IMR-90 (cell line): ENCODE measurements at regions not wholly inside any gene's neighbourhood (a gene's known extent, or its start where the extent isn't known, plus 50 kb on each side); places are given as distances from the start of the nearest gene placed in this dataset.

Experiments used
- ATAC-seq: fragments of 200-7000 bp; cut with Tn5 transposase; 2 replicates; pipeline ENCODE4 v1.9.1; 2020; ENCODE audit warnings: low read depth, mild to moderate bottlenecking, moderate library complexity
- BruUV-seq: library from RNA; stranded (reverse); fragments of 400-500 nt; replicated peaks from 2 replicates; lab custom pipeline; 2021; lab: Mats Ljungman, UMichigan
- CTCF ChIA-PET: fragments of 300-600 bp; formaldehyde crosslinking; extraction: SDS; loops from one replicate; lab custom pipeline; 2021; ENCODE audit warnings: antibody characterized with exemption; lab: Yijun Ruan, JAX
- POLR2A ChIA-PET: fragments of 300-600 bp; sonication (Branson Sonifier 250); formaldehyde crosslinking; loops from one replicate; lab custom pipeline; 2022; ENCODE audit warnings: antibody characterized with exemption; ENCODE audit not compliant: unreplicated experiment; lab: Charles Lee
- DNase-seq: peaks from one replicate; pipeline ENCODE4 v3.0.0; 2013
- H2AFZ ChIP-seq: replicated peaks from 2 replicates; pipeline ENCODE3; 2013; ENCODE audit warnings: low read length, mild to moderate bottlenecking; ENCODE audit not compliant: poor library complexity
- H2AK5ac ChIP-seq: 2 replicates; pipeline ENCODE4 v1.6.1; 2013; ENCODE audit warnings: low read depth, low read length, inconsistent platforms
- H2AK9ac ChIP-seq: replicated peaks from 2 replicates; pipeline ENCODE3; 2013; ENCODE audit warnings: mild to moderate bottlenecking, low read depth, low read length, moderate library complexity; ENCODE audit not compliant: poor library complexity
- H2BK120ac ChIP-seq: 2 replicates; pipeline ENCODE4 v1.6.1; 2013; ENCODE audit warnings: low read depth, low read length, inconsistent platforms
- H2BK15ac ChIP-seq: 3 replicates; pipeline ENCODE4 v1.6.1; 2013; ENCODE audit warnings: low read depth, low read length, inconsistent platforms
- H2BK20ac ChIP-seq: 2 replicates; pipeline ENCODE4 v1.6.1; 2013; ENCODE audit warnings: low read depth, mild to moderate bottlenecking, inconsistent platforms, low read length, moderate library complexity
- H2BK5ac ChIP-seq: 2 replicates; pipeline ENCODE4 v1.6.1; 2013; ENCODE audit warnings: mild to moderate bottlenecking, low read depth, low read length, inconsistent platforms; ENCODE audit not compliant: poor library complexity, severe bottlenecking
- H3K14ac ChIP-seq: replicated peaks from 2 replicates; pipeline ENCODE4 v1.6.1; 2013; ENCODE audit warnings: low read depth, low read length, inconsistent platforms
- H3K18ac ChIP-seq: 2 replicates; pipeline ENCODE4 v1.6.1; 2013; ENCODE audit warnings: low read depth, low read length, control low read depth
- H3K23ac ChIP-seq: 2 replicates; pipeline ENCODE4 v1.6.1; 2013; ENCODE audit warnings: low read depth, low read length, inconsistent platforms
- H3K27ac ChIP-seq: 2 replicates; pipeline ENCODE4 v1.5.1; 2013; ENCODE audit warnings: mild to moderate bottlenecking, control low read depth, low read length; ENCODE audit not compliant: insufficient read depth
- H3K27me3 ChIP-seq: 2 replicates; pipeline ENCODE4 v1.6.1; 2013; ENCODE audit warnings: low read length; ENCODE audit not compliant: control insufficient read depth, insufficient read depth
- H3K36me3 ChIP-seq: 2 replicates; pipeline ENCODE4 v1.6.1; 2013; ENCODE audit warnings: low read length, mixed read lengths; ENCODE audit not compliant: control insufficient read depth, insufficient read depth
- H3K4ac ChIP-seq: 2 replicates; pipeline ENCODE4 v1.6.1; 2013; ENCODE audit warnings: low read depth, low read length, inconsistent platforms
- H3K4me1 ChIP-seq: 2 replicates; pipeline ENCODE4 v1.6.1; 2013; ENCODE audit warnings: low read length, mixed read lengths; ENCODE audit not compliant: control insufficient read depth, insufficient read depth
- H3K4me2 ChIP-seq: 2 replicates; pipeline ENCODE4 v1.6.1; 2013; ENCODE audit warnings: low read depth, mild to moderate bottlenecking, control low read depth, low read length, moderate library complexity
- H3K4me3 ChIP-seq: 2 replicates; pipeline ENCODE4 v1.5.1; 2013; ENCODE audit warnings: low read depth, mild to moderate bottlenecking, control low read depth, low read length, moderate library complexity; ENCODE audit not compliant: insufficient read depth
- H3K56ac ChIP-seq: 2 replicates; pipeline ENCODE4 v1.6.1; 2013; ENCODE audit warnings: low read length, inconsistent platforms; ENCODE audit not compliant: insufficient read depth; ENCODE audit errors: extremely low read depth
- H3K79me1 ChIP-seq, 2 experiments: 2 replicates each; pipeline ENCODE4 v1.6.1; 2013; ENCODE audit warnings: low read length in 2 of 2, inconsistent platforms in 1 of 2, low read depth in 1 of 2
- H3K9ac ChIP-seq: 2 replicates; pipeline ENCODE4 v1.6.1; 2013; ENCODE audit warnings: low read depth, low read length, control low read depth
- H3K9me1 ChIP-seq: 2 replicates; pipeline ENCODE4 v1.6.1; 2013; ENCODE audit warnings: low read length, inconsistent platforms; ENCODE audit not compliant: insufficient read depth
- H3K9me3 ChIP-seq: 2 replicates; pipeline ENCODE4 v1.6.1; 2013; ENCODE audit warnings: low read length; ENCODE audit not compliant: control insufficient read depth, insufficient read depth
- H4K20me1 ChIP-seq: 2 replicates; pipeline ENCODE4 v1.6.1; 2013; ENCODE audit warnings: low read length, inconsistent platforms; ENCODE audit not compliant: insufficient read depth
- H4K5ac ChIP-seq: 2 replicates; pipeline ENCODE4 v1.6.1; 2013; ENCODE audit warnings: mild to moderate bottlenecking, low read depth, low read length, control low read depth
- H4K8ac ChIP-seq, 2 experiments: 2 replicates each; pipeline ENCODE4 v1.6.1; 2013; ENCODE audit warnings: low read depth in 2 of 2, low read length in 2 of 2, control low read depth in 1 of 2, inconsistent platforms in 1 of 2
- H4K91ac ChIP-seq: 2 replicates; pipeline ENCODE4 v1.6.1; 2013; ENCODE audit warnings: low read depth, low read length, inconsistent platforms; ENCODE audit not compliant: insufficient read depth
- BHLHE40 ChIP-seq: fragments of 150-350 bp; IDR thresholded peaks from 2 replicates; pipeline ENCODE4 v1.6.1; 2016; ENCODE audit warnings: mild to moderate bottlenecking, low read depth, low read length
- CEBPB ChIP-seq: IDR thresholded peaks from 2 replicates; pipeline ENCODE4 v1.6.1; 2012; ENCODE audit warnings: low read depth, low read length, improper control_type of control experiment
- FOS ChIP-seq: fragments of 150-350 bp; IDR thresholded peaks from 2 replicates; pipeline ENCODE4 v1.6.1; 2016; ENCODE audit warnings: low read depth, low read length
- MAFK ChIP-seq: IDR thresholded peaks from 2 replicates; pipeline ENCODE4 v1.6.1; 2012; ENCODE audit warnings: low read depth, low read length, improper control_type of control experiment
- MAZ ChIP-seq: IDR thresholded peaks from 2 replicates; pipeline ENCODE4 v1.6.1; 2012; ENCODE audit warnings: low read depth, mild to moderate bottlenecking, low read length, improper control_type of control experiment, moderate library complexity, borderline replicate concordance
- MXI1 ChIP-seq: IDR thresholded peaks from 2 replicates; pipeline ENCODE4 v1.6.1; 2012; ENCODE audit warnings: low read depth, mild to moderate bottlenecking, low read length, moderate library complexity, borderline replicate concordance
- NFE2L2 ChIP-seq: fragments of 150-350 bp; IDR thresholded peaks from 2 replicates; pipeline ENCODE4 v1.6.1; 2016; ENCODE audit warnings: low read depth, mild to moderate bottlenecking, low read length
- RAD21 ChIP-seq: IDR thresholded peaks from 2 replicates; pipeline ENCODE4 v1.6.1; 2012; ENCODE audit warnings: low read length, improper control_type of control experiment
- RCOR1 ChIP-seq: IDR thresholded peaks from 2 replicates; pipeline ENCODE4 v1.6.1; 2012; ENCODE audit warnings: mild to moderate bottlenecking, low read length, improper control_type of control experiment; ENCODE audit not compliant: insufficient replicate concordance
- RFX5 ChIP-seq: IDR thresholded peaks from 2 replicates; pipeline ENCODE4 v1.8.0; 2012; ENCODE audit warnings: low read depth, mild to moderate bottlenecking, low read length, moderate library complexity
- SMC3 ChIP-seq: fragments of 150-350 bp; IDR thresholded peaks from 2 replicates; pipeline ENCODE4 v1.6.1; 2016; ENCODE audit warnings: low read depth, mild to moderate bottlenecking, antibody characterized with exemption, low read length, moderate library complexity
- WGBS, 2 experiments: methylation state at CpG; one replicate each; pipeline versions ENCODE4 v1.1.5 to v1.1.7; 2013; ENCODE audit warnings: missing lambda C conversion rate in 2 of 2; ENCODE audit not compliant: insufficient read length in 1 of 2; ENCODE audit errors: extremely low coverage in 2 of 2; 5-methylcytosine and 5-hydroxymethylcytosine counted together
- dilution Hi-C: fragments of 300-500 bp; cut with HindIII; formaldehyde crosslinking; loops from one replicate; pipeline ENCODE4 v1.14.3; 2018; ENCODE audit warnings: low sequenced_read_pairs; ENCODE audit not compliant: unreplicated experiment
- in situ Hi-C: fragments of 300-500 bp; cut with MboI; formaldehyde crosslinking; loops from 3 replicates; pipeline ENCODE4 v1.14.3; 2019; ENCODE audit warnings: low sequenced_read_pairs, inconsistent platforms, mixed read lengths
- intact Hi-C: fragments of 100-400 bp; cut with micrococcal nuclease; formaldehyde crosslinking; loops from 2 replicates; pipeline ENCODE4 v1.10.0; 2022
- TF ChIP-seq, protein P1 (sequence below): conservative IDR thresholded peaks from 2 replicates; pipeline ENCODE4 v1.5.1; 2012; ENCODE audit warnings: mild to moderate bottlenecking, low read depth, low read length, improper control_type of control experiment
- TF ChIP-seq, protein P2 (sequence below): fragments of 150-350 bp; IDR thresholded peaks from 2 replicates; pipeline ENCODE4 v1.6.1; 2017; ENCODE audit warnings: mild to moderate bottlenecking, antibody characterized with exemption, low read length, low read depth
- TF ChIP-seq, protein P3 (sequence below): fragments of 150-350 bp; IDR thresholded peaks from 2 replicates; pipeline ENCODE4 v1.6.1; 2016; ENCODE audit warnings: low read depth, mild to moderate bottlenecking, low read length, moderate library complexity, borderline replicate concordance

DNA sequence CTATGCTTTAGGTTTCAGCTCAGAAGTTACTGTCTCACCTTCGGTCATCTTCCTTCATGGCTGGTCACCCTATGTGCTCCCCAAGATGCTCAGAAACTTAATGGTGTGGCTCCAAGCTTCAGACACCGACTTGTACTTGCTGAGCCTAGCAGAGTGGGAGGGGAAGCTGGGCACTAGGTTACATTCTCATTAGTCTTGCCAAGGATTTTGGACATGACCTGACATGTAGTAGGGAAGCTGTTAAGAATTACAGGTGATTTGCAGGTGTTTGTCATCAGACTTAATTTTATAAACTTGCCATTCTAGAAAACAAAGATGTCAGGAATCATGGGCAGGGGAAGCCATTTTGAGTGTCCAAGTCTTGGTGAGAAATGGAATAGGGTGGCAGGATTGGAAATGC, 72.4 kb downstream of the CCNG2 start:
- dilution Hi-C loops: no loop called here
- whole genome bisulfite sequencing, 2 experiments: 25% methylated on average over 2 of the region's 2 CpGs; no CpG with 5 or more reads in 1 of the 2 experiments
- no peak overlapping the region for H4K91ac ChIP-seq
- H3K4me3 ChIP-seq: no peak overlapping the region
- no peaks in the 10 kb centered on the region for H4K20me1 ChIP-seq
- H3K18ac ChIP-seq: no peak overlapping the region
- CTCF ChIA-PET: no interaction called here
- TF ChIP-seq, protein P1, sequence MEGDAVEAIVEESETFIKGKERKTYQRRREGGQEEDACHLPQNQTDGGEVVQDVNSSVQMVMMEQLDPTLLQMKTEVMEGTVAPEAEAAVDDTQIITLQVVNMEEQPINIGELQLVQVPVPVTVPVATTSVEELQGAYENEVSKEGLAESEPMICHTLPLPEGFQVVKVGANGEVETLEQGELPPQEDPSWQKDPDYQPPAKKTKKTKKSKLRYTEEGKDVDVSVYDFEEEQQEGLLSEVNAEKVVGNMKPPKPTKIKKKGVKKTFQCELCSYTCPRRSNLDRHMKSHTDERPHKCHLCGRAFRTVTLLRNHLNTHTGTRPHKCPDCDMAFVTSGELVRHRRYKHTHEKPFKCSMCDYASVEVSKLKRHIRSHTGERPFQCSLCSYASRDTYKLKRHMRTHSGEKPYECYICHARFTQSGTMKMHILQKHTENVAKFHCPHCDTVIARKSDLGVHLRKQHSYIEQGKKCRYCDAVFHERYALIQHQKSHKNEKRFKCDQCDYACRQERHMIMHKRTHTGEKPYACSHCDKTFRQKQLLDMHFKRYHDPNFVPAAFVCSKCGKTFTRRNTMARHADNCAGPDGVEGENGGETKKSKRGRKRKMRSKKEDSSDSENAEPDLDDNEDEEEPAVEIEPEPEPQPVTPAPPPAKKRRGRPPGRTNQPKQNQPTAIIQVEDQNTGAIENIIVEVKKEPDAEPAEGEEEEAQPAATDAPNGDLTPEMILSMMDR: no peak
- TF ChIP-seq, protein P2, sequence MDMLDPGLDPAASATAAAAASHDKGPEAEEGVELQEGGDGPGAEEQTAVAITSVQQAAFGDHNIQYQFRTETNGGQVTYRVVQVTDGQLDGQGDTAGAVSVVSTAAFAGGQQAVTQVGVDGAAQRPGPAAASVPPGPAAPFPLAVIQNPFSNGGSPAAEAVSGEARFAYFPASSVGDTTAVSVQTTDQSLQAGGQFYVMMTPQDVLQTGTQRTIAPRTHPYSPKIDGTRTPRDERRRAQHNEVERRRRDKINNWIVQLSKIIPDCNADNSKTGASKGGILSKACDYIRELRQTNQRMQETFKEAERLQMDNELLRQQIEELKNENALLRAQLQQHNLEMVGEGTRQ: no peak
- TF ChIP-seq RAD21 (no peak), MXI1 (no peak), FOS (no peak), RCOR1 (no peak), BHLHE40 (no peak), CEBPB (no peak), MAFK (no peak), SMC3 (no peak), NFE2L2 (no peak), RFX5 (no peak), MAZ (no peak)
- TF ChIP-seq, protein P3, sequence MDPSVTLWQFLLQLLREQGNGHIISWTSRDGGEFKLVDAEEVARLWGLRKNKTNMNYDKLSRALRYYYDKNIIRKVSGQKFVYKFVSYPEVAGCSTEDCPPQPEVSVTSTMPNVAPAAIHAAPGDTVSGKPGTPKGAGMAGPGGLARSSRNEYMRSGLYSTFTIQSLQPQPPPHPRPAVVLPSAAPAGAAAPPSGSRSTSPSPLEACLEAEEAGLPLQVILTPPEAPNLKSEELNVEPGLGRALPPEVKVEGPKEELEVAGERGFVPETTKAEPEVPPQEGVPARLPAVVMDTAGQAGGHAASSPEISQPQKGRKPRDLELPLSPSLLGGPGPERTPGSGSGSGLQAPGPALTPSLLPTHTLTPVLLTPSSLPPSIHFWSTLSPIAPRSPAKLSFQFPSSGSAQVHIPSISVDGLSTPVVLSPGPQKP: no peak
- no peak overlapping the region for H4K5ac ChIP-seq
- H3K9me1 ChIP-seq: no peaks in the 10 kb centered on the region
- no peak overlapping the region for H2BK5ac ChIP-seq
- H3K9ac ChIP-seq: no peak overlapping the region
- H2BK15ac ChIP-seq: no peak overlapping the region
- intact Hi-C loops: no loop called here
- H2BK120ac ChIP-seq: no peak overlapping the region
- H3K9me3 ChIP-seq: peaks cover 11% of the 10 kb centered on the region
- H2AK9ac ChIP-seq: no peak overlapping the region
- H4K8ac ChIP-seq: no peak overlapping the region
- H2BK20ac ChIP-seq: no peak overlapping the region
- no peaks in the 10 kb centered on the region for H3K79me1 ChIP-seq
- no peak overlapping the region for H2AFZ ChIP-seq
- H3K27me3 ChIP-seq: peaks cover 19% of the 10 kb centered on the region
- no peak overlapping the region for H2AK5ac ChIP-seq
- H3K27ac ChIP-seq: no peak overlapping the region
- no peaks in the 10 kb centered on the region for H3K36me3 ChIP-seq
- no peaks in the 10 kb centered on the region for H3K4me1 ChIP-seq
- no TSS peak for BruUV-seq
- no peak overlapping the region for H3K4me2 ChIP-seq
- DNase-seq (no peak), ATAC-seq (no peak)
- in situ Hi-C loops: no loop called here
- H3K14ac ChIP-seq: no peak overlapping the region
- H3K56ac ChIP-seq: no peak overlapping the region
- no peak overlapping the region for H3K23ac ChIP-seq
- no peak overlapping the region for H3K4ac ChIP-seq
- POLR2A ChIA-PET: no interaction called here
